Right lobe of liver (tissue), 4 donors: ENCODE measurements at regions not wholly inside any gene's neighbourhood (a gene's known extent, or its start where the extent isn't known, plus 50 kb on each side); places are given as distances from the start of the nearest gene placed in this dataset.

ENCODE experiments used
- POLR2A ChIP-seq: fragments of 450-650 bp; IDR thresholded peaks from one replicate; pipeline ENCODE4 v1.6.1; 2017; ENCODE audit warnings: antibody characterized with exemption, mild to moderate bottlenecking
- TF ChIP-seq, protein P1 (sequence below), 4 donors: fragments of 200-600 bp in 3 of 4; fragments of 450-650 bp in 1 of 4; IDR thresholded peaks; one replicate each; pipeline versions ENCODE4 v1.5.1 to v1.8.0; 2016 to 2022; ENCODE audit warnings: antibody characterized with exemption in 4 of 4, mild to moderate bottlenecking in 2 of 4
- donor health status: DM: no; HTN: no; CAD: no.
- donor health status: DM: no; HTN: no; CAD: no.
- donor health status: DM: no; HTN: yes; CAD: no.

DNA sequence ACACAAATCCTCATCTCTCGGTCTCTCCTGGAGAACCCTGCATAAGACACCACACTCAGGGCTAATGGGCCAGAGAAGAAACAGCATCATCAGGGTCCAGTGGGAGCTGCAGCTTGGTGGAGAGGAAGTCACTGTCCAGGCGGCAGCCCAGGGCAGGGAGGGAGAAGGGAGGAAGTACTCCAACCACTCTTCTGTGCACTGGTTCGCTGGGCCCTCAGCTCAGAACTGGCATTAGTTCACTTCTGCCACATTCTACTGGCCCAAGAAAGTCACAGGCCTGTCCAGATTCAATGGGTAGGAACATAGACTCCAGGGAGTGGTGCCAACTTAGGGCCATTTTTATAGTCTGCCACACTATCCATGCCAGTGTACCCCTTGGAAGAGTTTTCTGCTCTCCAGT, 169.0 kb downstream of the ABHD5 start:
- TF ChIP-seq, protein P1, sequence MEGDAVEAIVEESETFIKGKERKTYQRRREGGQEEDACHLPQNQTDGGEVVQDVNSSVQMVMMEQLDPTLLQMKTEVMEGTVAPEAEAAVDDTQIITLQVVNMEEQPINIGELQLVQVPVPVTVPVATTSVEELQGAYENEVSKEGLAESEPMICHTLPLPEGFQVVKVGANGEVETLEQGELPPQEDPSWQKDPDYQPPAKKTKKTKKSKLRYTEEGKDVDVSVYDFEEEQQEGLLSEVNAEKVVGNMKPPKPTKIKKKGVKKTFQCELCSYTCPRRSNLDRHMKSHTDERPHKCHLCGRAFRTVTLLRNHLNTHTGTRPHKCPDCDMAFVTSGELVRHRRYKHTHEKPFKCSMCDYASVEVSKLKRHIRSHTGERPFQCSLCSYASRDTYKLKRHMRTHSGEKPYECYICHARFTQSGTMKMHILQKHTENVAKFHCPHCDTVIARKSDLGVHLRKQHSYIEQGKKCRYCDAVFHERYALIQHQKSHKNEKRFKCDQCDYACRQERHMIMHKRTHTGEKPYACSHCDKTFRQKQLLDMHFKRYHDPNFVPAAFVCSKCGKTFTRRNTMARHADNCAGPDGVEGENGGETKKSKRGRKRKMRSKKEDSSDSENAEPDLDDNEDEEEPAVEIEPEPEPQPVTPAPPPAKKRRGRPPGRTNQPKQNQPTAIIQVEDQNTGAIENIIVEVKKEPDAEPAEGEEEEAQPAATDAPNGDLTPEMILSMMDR (IDR thresholded peaks at IDR 0.05) = no peak
- TF ChIP-seq POLR2A = no peak
